ENCODE measurements at regions not wholly inside any gene's neighbourhood (a gene's known extent, or its start where the extent isn't known, plus 50 kb on each side); places are given as distances from the start of the nearest gene placed in this dataset.

GRCh38 chr10:85266808-85267207, 938.4 kb downstream of the CCSER2 start:
- FAIRE-seq (no peak), DNase-seq (ENCODE audit: low read depth) (no peak)
- no peak overlapping the region for H3K4me2 ChIP-seq (ENCODE audit: low read length)
- H3K4me3 Mint-ChIP-seq (ENCODE audit: unreplicated experiment): no peak overlapping the region
- H3K27me3 Mint-ChIP-seq (ENCODE audit: low read depth, unreplicated experiment): no peaks in the 10 kb centered on the region
- no peaks in the 10 kb centered on the region for H3K4me1 ChIP-seq (ENCODE audit: insufficient read depth, low read length)
- H3K36me3 ChIP-seq (ENCODE audit: insufficient read depth, low read length): no peaks in the 10 kb centered on the region
- H3K27me3 ChIP-seq (ENCODE audit: insufficient read depth, low read length): no peaks in the 10 kb centered on the region
- H4K20me1 ChIP-seq (ENCODE audit: insufficient read depth, low read length): no peaks in the 10 kb centered on the region
- no peak overlapping the region for H3K27ac ChIP-seq (ENCODE audit: low read depth, low read length)
- TF ChIP-seq EZH2 (IDR thresholded peaks at IDR 0.05; ENCODE audit: insufficient read depth, low read length): no peak
- no peak for TF ChIP-seq CTCF (IDR thresholded peaks at IDR 0.05; ENCODE audit: insufficient read depth, low read depth, low read length)
- H3K36me3 Mint-ChIP-seq (ENCODE audit: low read depth, unreplicated experiment): no peaks in the 10 kb centered on the region
- H3K9me3 ChIP-seq (ENCODE audit: insufficient read depth, low read depth, low read length): no peaks in the 10 kb centered on the region
- H3K4me3 ChIP-seq (ENCODE audit: insufficient read depth, low read depth, low read length): no peak overlapping the region
- no peak overlapping the region for H3K9ac ChIP-seq (ENCODE audit: low read length)
- H3K9me3 Mint-ChIP-seq (ENCODE audit: unreplicated experiment): peaks cover 4% of the 10 kb centered on the region
- H3K27ac Mint-ChIP-seq (ENCODE audit: unreplicated experiment): no peak overlapping the region
- H3K4me1 Mint-ChIP-seq (ENCODE audit: low read depth, unreplicated experiment): no peaks in the 10 kb centered on the region
- H3K79me2 ChIP-seq (ENCODE audit: insufficient read depth, low read length): no peaks in the 10 kb centered on the region
- H2AFZ ChIP-seq (ENCODE audit: low read depth, low read length): no peak overlapping the region

- H3K4me1 Mint-ChIP-seq (ENCODE audit: low read depth, unreplicated experiment): no peaks in the 10 kb centered on the region
- no peaks in the 10 kb centered on the region for H3K79me2 ChIP-seq (ENCODE audit: insufficient read depth, low read length)
Measured at GRCh38 chr10:85280014-85280413, 951.6 kb downstream of the CCSER2 start.

More at GRCh38 chr10:85280014-85280413, 951.6 kb downstream of the CCSER2 start:
- H4K20me1 ChIP-seq (ENCODE audit: insufficient read depth, low read length): no peaks in the 10 kb centered on the region
- no peak overlapping the region for H3K27ac Mint-ChIP-seq (ENCODE audit: unreplicated experiment)
- H3K9me3 ChIP-seq (ENCODE audit: insufficient read depth, low read depth, low read length): peaks cover 6% of the 10 kb centered on the region
- H3K36me3 ChIP-seq (ENCODE audit: insufficient read depth, low read length): no peaks in the 10 kb centered on the region
- no peak overlapping the region for H3K27ac ChIP-seq (ENCODE audit: low read depth, low read length)
- no peaks in the 10 kb centered on the region for H3K36me3 Mint-ChIP-seq (ENCODE audit: low read depth, unreplicated experiment)
- no peaks in the 10 kb centered on the region for H3K4me1 ChIP-seq (ENCODE audit: insufficient read depth, low read length)
- H3K9ac ChIP-seq (ENCODE audit: low read length): no peak overlapping the region
- no peak overlapping the region for H3K4me3 Mint-ChIP-seq (ENCODE audit: unreplicated experiment)
- H3K9me3 Mint-ChIP-seq (ENCODE audit: unreplicated experiment): peaks cover 6% of the 10 kb centered on the region
- H2AFZ ChIP-seq (ENCODE audit: low read depth, low read length): no peak overlapping the region
- no peaks in the 10 kb centered on the region for H3K27me3 Mint-ChIP-seq (ENCODE audit: low read depth, unreplicated experiment)
- no peak for DNase-seq (ENCODE audit: low read depth)
- no peak overlapping the region for H3K4me2 ChIP-seq (ENCODE audit: low read length)
- no peak for FAIRE-seq
- TF ChIP-seq EZH2 (IDR thresholded peaks at IDR 0.05; ENCODE audit: insufficient read depth, low read length) (no peak), CTCF (IDR thresholded peaks at IDR 0.05; ENCODE audit: insufficient read depth, low read depth, low read length) (no peak)
- no peaks in the 10 kb centered on the region for H3K27me3 ChIP-seq (ENCODE audit: insufficient read depth, low read length)
- no peak overlapping the region for H3K4me3 ChIP-seq (ENCODE audit: insufficient read depth, low read depth, low read length)
